Sigmoid colon (tissue), 6 donors: ENCODE measurements at regions not wholly inside any gene's neighbourhood (a gene's known extent, or its start where the extent isn't known, plus 50 kb on each side); places are given as distances from the start of the nearest gene placed in this dataset.

Experiments used
- DNase-seq: peaks from one replicate; pipeline ENCODE4 v3.0.0-alpha.2; 2019
- H3K27ac ChIP-seq, 4 donors: fragments of 200-600 bp; sonication (generic); one replicate each; pipeline ENCODE4 v1.5.1; 2016 to 2019; ENCODE audit warnings: mild to moderate bottlenecking in 1 of 4
- H3K27me3 ChIP-seq, 3 donors: fragments of 200-600 bp; sonication (generic); one replicate each; pipeline ENCODE4 v1.5.1; 2019; ENCODE audit warnings: mild to moderate bottlenecking in 1 of 3
- H3K36me3 ChIP-seq, 4 donors: fragments of 200-600 bp; sonication (generic); one replicate each; pipeline ENCODE4 v1.5.1; 2016 to 2019
- H3K4me1 ChIP-seq, 4 donors: fragments of 200-600 bp; sonication (generic); one replicate each; pipeline ENCODE4 v1.5.1; 2017 to 2019
- H3K4me3 ChIP-seq, 4 donors: fragments of 200-600 bp; sonication (generic); one replicate each; pipeline ENCODE4 v1.5.1; 2017 to 2019; ENCODE audit warnings: mild to moderate bottlenecking in 2 of 4, moderate library complexity in 1 of 4
- H3K9me3 ChIP-seq, 4 donors: fragments of 200-600 bp in 3 of 4; sonication (generic) in 3 of 4; one replicate each; pipeline versions ENCODE4 v1.5.1 to v1.6.1; 2013 to 2019
- CTCF ChIP-seq, 4 experiments: fragments of 450-650 bp in 3 of 4; fragments of 200-600 bp in 1 of 4; IDR thresholded peaks; one replicate each; pipeline ENCODE4 v1.5.1; 2016 to 2019; ENCODE audit warnings: antibody characterized with exemption in 4 of 4, mild to moderate bottlenecking in 3 of 4, moderate library complexity in 2 of 4
- EP300 ChIP-seq, 4 donors: sonication (generic); formaldehyde crosslinking; IDR thresholded peaks; one replicate each; pipeline ENCODE4 v1.6.1; 2017; ENCODE audit warnings: antibody characterized with exemption in 4 of 4
- POLR2A ChIP-seq, 2 donors: fragments of 450-650 bp; IDR thresholded peaks; one replicate each; pipeline ENCODE4 v1.6.1; 2016; ENCODE audit warnings: antibody characterized with exemption in 2 of 2, mild to moderate bottlenecking in 2 of 2, moderate library complexity in 2 of 2
- POLR2AphosphoS5 ChIP-seq, 4 donors: sonication (generic); formaldehyde crosslinking; IDR thresholded peaks; one replicate each; pipeline ENCODE4 v1.6.1; 2017; ENCODE audit warnings: antibody characterized with exemption in 4 of 4
- WGBS, 2 donors: extraction: QIAGEN DNeasy Blood & Tissue Kit; methylation state at CpG; one replicate each; pipeline ENCODE4 v1.1.7; 2013; 5-methylcytosine and 5-hydroxymethylcytosine counted together
- intact Hi-C: fragments of 100-400 bp; cut with DNase I; formaldehyde crosslinking; loops from one replicate; pipeline ENCODE4 v1.15.1; 2023
- donor health status: healthy with polysubstance abuse.
- donor health status: healthy.

- H3K27ac ChIP-seq, result peak overlapping the region in 2 of 4 donors; percentile 9 to 21
- intact Hi-C loops, result no loop called here
Observed at GRCh38 chr22:27650985-27651384, 150.6 kb downstream of the MN1 start.

GRCh38 chr22:27651486-27651885, 150.1 kb downstream of the MN1 start:
- intact Hi-C loops, result no loop called here
- Histone ChIP-seq H3K4me1 (peaks cover 0 to 12% (median 7%) of the 10 kb centered on the region in 4 donors), H3K4me3 (no peak overlapping the region), H3K9me3 (peaks cover 0 to 2% (median 0%) of the 10 kb centered on the region in 4 donors), H3K27me3 (no peaks in the 10 kb centered on the region), H3K27ac (peak overlapping the region in 2 of 4 donors; percentile 9 to 21), H3K36me3 (no peaks in the 10 kb centered on the region)
- TF ChIP-seq EP300 (IDR thresholded peaks at IDR 0.05) (no peak), CTCF (IDR thresholded peaks at IDR 0.05) (no peak), POLR2A (IDR thresholded peaks at IDR 0.05) (no peak), POLR2AphosphoS5 (IDR thresholded peaks at IDR 0.05) (no peak)
- WGBS, 2 donors, result 82 to 85% methylated on average over 5 of the region's 5 CpGs
- no peak for DNase-seq

More at GRCh38 chr22:27650985-27651384, 150.6 kb downstream of the MN1 start:
- H3K36me3 ChIP-seq, result no peaks in the 10 kb centered on the region
- no peak for DNase-seq
- WGBS, 2 donors, result 69 to 79% methylated on average over 3 of the region's 3 CpGs
- TF ChIP-seq POLR2AphosphoS5 (IDR thresholded peaks at IDR 0.05) (no peak), POLR2A (IDR thresholded peaks at IDR 0.05) (no peak), CTCF (IDR thresholded peaks at IDR 0.05) (no peak), EP300 (IDR thresholded peaks at IDR 0.05) (no peak)
- no peaks in the 10 kb centered on the region for H3K9me3 ChIP-seq
- no peaks in the 10 kb centered on the region for H3K27me3 ChIP-seq
- peaks cover 0 to 12% (median 7%) of the 10 kb centered on the region in 4 donors for H3K4me1 ChIP-seq
- no peak overlapping the region for H3K4me3 ChIP-seq

GRCh38 chr22:27654546-27655445, 146.8 kb downstream of the MN1 start:
- no peak overlapping the region for H3K4me3 ChIP-seq
- 17 to 45% methylated on average over 10 of the region's 10 CpGs for WGBS, 2 donors
- peaks cover 0 to 12% (median 7%) of the 10 kb centered on the region in 4 donors for H3K4me1 ChIP-seq
- intact Hi-C loops, result no loop called here
- H3K27ac ChIP-seq, result no peak overlapping the region
- H3K36me3 ChIP-seq, result no peaks in the 10 kb centered on the region
- TF ChIP-seq EP300 (IDR thresholded peaks at IDR 0.05) (no peak), CTCF (IDR thresholded peaks at IDR 0.05) (no peak), POLR2AphosphoS5 (IDR thresholded peaks at IDR 0.05) (no peak), POLR2A (IDR thresholded peaks at IDR 0.05) (no peak)
- H3K27me3 ChIP-seq, result no peaks in the 10 kb centered on the region
- H3K9me3 ChIP-seq, result peaks cover 0 to 4% (median under 1%) of the 10 kb centered on the region in 4 donors
- DNase-seq, result no peak

- H3K4me1 ChIP-seq, result peaks cover 0 to 12% (median 7%) of the 10 kb centered on the region in 4 donors
- no peak overlapping the region for H3K27ac ChIP-seq
- peaks cover 0 to 4% (median under 1%) of the 10 kb centered on the region in 4 donors for H3K9me3 ChIP-seq
- H3K36me3 ChIP-seq, result no peaks in the 10 kb centered on the region
- intact Hi-C loops, result no loop called here
- no peak for TF ChIP-seq CTCF (IDR thresholded peaks at IDR 0.05)
- no peak for TF ChIP-seq EP300 (IDR thresholded peaks at IDR 0.05)
- no peak for TF ChIP-seq POLR2A (IDR thresholded peaks at IDR 0.05)
- TF ChIP-seq POLR2AphosphoS5 (IDR thresholded peaks at IDR 0.05), result no peak
- no peaks in the 10 kb centered on the region for H3K27me3 ChIP-seq
- no peak for DNase-seq
- WGBS, 2 donors, result 85 to 88% methylated on average over 2 of the region's 2 CpGs
- H3K4me3 ChIP-seq, result no peak overlapping the region
Observed at GRCh38 chr22:27655582-27656185, 145.9 kb downstream of the MN1 start.
